SK-N-SH (cell line): ENCODE measurements at regions not wholly inside any gene's neighbourhood (a gene's known extent, or its start where the extent isn't known, plus 50 kb on each side); places are given as distances from the start of the nearest gene placed in this dataset.
"Not testable (repeated sequence)": the region's sequence is repeated elsewhere in the genome, so short reads cannot be mapped to it uniquely, and the experiment has no call there.

Source experiments
- CTCF ChIA-PET: fragments of 300-600, 350-600 bp; formaldehyde crosslinking; extraction: SDS; loops from one replicate; lab custom pipeline; 2021; lab: Yijun Ruan, JAX
- POLR2A ChIA-PET: fragments of 350-600 bp; sonication (Branson Sonifier 250); formaldehyde crosslinking; extraction: SDS; loops from one replicate; lab custom pipeline; 2020; ENCODE audit warnings: antibody characterized with exemption, inconsistent platforms; lab: Yijun Ruan, JAX
- DNase-seq: peaks from one replicate; pipeline ENCODE4 v3.0.0; 2012
- H2AFZ ChIP-seq: fragments of 200-600 bp; sonication (generic); 2 replicates; pipeline ENCODE4 v1.8.1; 2016; ENCODE audit warnings: antibody characterized with exemption, mild to moderate bottlenecking, low read depth
- H3F3A ChIP-seq: fragments of 200-600 bp; sonication (generic); replicated peaks from 2 replicates; pipeline ENCODE3; 2016; ENCODE audit warnings: antibody characterized with exemption, mild to moderate bottlenecking; ENCODE audit not compliant: insufficient read depth
- H3K27ac ChIP-seq, 2 experiments: fragments of 200-500 bp in 1 of 2; fragments of 200-600 bp in 1 of 2; sonication (Bioruptor generic) in 1 of 2; sonication (generic), shearing (Covaris generic) in 1 of 2; 2 replicates each; pipeline versions ENCODE4 v1.5.1 to v1.6.1; 2014 to 2016; ENCODE audit warnings: low read depth in 2 of 2, inconsistent platforms in 1 of 2, low read length in 1 of 2, mild to moderate bottlenecking in 1 of 2, mixed read lengths in 1 of 2
- H3K27me3 ChIP-seq: fragments of 200-600 bp; sonication (generic), shearing (Covaris generic); 2 replicates; pipeline ENCODE4 v1.6.1; 2016; ENCODE audit warnings: mixed run types; ENCODE audit not compliant: insufficient read depth
- H3K36me3 ChIP-seq, 2 experiments: fragments of 200-500 bp in 1 of 2; fragments of 200-600 bp in 1 of 2; sonication (Bioruptor generic) in 1 of 2; sonication (generic) in 1 of 2; replicated peaks in 1 of 2; 2 replicates each; pipeline versions ENCODE3 to v1.5.1; 2014 to 2016; ENCODE audit warnings: low read length in 1 of 2, mild to moderate bottlenecking in 1 of 2; ENCODE audit not compliant: insufficient read depth in 2 of 2, control insufficient read depth in 1 of 2
- H3K4me1 ChIP-seq, 2 experiments: fragments of 200-500 bp in 1 of 2; fragments of 200-600 bp in 1 of 2; sonication (Bioruptor generic) in 1 of 2; sonication (generic), shearing (Covaris generic) in 1 of 2; 2 replicates each; pipeline versions ENCODE4 v1.5.1 to v1.6.1; 2014 to 2016; ENCODE audit warnings: low read depth in 1 of 2, low read length in 1 of 2, mixed run types in 1 of 2; ENCODE audit not compliant: insufficient read depth in 2 of 2, control insufficient read depth in 1 of 2
- H3K4me2 ChIP-seq: fragments of 200-600 bp; sonication (generic), shearing (Covaris generic); 2 replicates; pipeline ENCODE4 v1.6.1; 2017; ENCODE audit warnings: mixed run types
- H3K4me3 ChIP-seq, 2 experiments: fragments of 200-500 bp in 1 of 2; fragments of 200-600 bp in 1 of 2; sonication (Bioruptor generic) in 1 of 2; sonication (generic), shearing (Covaris generic) in 1 of 2; 2 replicates each; pipeline versions ENCODE4 v1.5.1 to v1.8.1; 2014 to 2016; ENCODE audit warnings: low read depth in 2 of 2, inconsistent platforms in 1 of 2, low read length in 1 of 2, mild to moderate bottlenecking in 1 of 2, mixed read lengths in 1 of 2, moderate library complexity in 1 of 2
- H3K79me2 ChIP-seq: fragments of 200-600 bp; sonication (generic); 2 replicates; pipeline ENCODE4 v1.8.1; 2017; ENCODE audit warnings: mild to moderate bottlenecking; ENCODE audit not compliant: insufficient read depth
- H3K9ac ChIP-seq: fragments of 200-600 bp; sonication (generic); 2 replicates; pipeline ENCODE4 v1.6.1; 2017; ENCODE audit warnings: mixed run types
- H3K9me2 ChIP-seq: fragments of 200-600 bp; sonication (generic); 2 replicates; pipeline ENCODE4 v1.6.1; 2017; ENCODE audit warnings: mixed run types
- H3K9me3 ChIP-seq: fragments of 200-600 bp; sonication (generic); 2 replicates; pipeline ENCODE4 v1.6.1; 2017; ENCODE audit warnings: mixed run types, mild to moderate bottlenecking, moderate library complexity
- H4K20me1 ChIP-seq: fragments of 200-600 bp; sonication (generic); 2 replicates; pipeline ENCODE4 v1.6.1; 2017; ENCODE audit warnings: mild to moderate bottlenecking, mixed run types; ENCODE audit not compliant: insufficient read depth
- CHD2 ChIP-seq: fragments of 150-350 bp; IDR thresholded peaks from 2 replicates; pipeline ENCODE4 v1.6.1; 2018; ENCODE audit warnings: low read length; ENCODE audit not compliant: partially characterized antibody
- EP300 ChIP-seq, 2 experiments: IDR thresholded peaks; 2 replicates each; pipeline versions ENCODE4 v1.4.0 to v1.6.1; 2012; ENCODE audit warnings: borderline replicate concordance in 1 of 2, low read depth in 1 of 2, low read length in 1 of 2
- EZH2phosphoT487 ChIP-seq: fragments of 200-600 bp; sonication (generic); IDR thresholded peaks from 2 replicates; pipeline ENCODE4 v1.6.1; 2017; ENCODE audit warnings: low read depth, mixed run types, mild to moderate bottlenecking, antibody characterized with exemption, moderate library complexity, borderline replicate concordance
- GATA2 ChIP-seq: sonication (generic); formaldehyde crosslinking; IDR thresholded peaks from 2 replicates; pipeline ENCODE4 v1.5.0; 2020; ENCODE audit warnings: mild to moderate bottlenecking, missing genetic modification reagents
- POLR2AphosphoS5 ChIP-seq: IDR thresholded peaks from 2 replicates; pipeline ENCODE4 v1.6.1; 2012; ENCODE audit warnings: low read depth, low read length
- SIN3A ChIP-seq: IDR thresholded peaks from 2 replicates; pipeline ENCODE4 v1.6.1; 2012; ENCODE audit warnings: low read depth, mild to moderate bottlenecking, low read length, moderate library complexity, borderline replicate concordance
- SMC3 ChIP-seq: IDR thresholded peaks from 2 replicates; pipeline ENCODE4 v1.6.1; 2012; ENCODE audit warnings: low read depth, low read length, improper control_type of control experiment
- TCF12 ChIP-seq: IDR thresholded peaks from 2 replicates; pipeline ENCODE4 v1.4.0; 2012
- TEAD4 ChIP-seq: IDR thresholded peaks from 2 replicates; pipeline ENCODE4 v1.4.0; 2012; ENCODE audit warnings: mild to moderate bottlenecking, borderline replicate concordance; ENCODE audit not compliant: insufficient read depth
- USF2 ChIP-seq: fragments of 150-350 bp; IDR thresholded peaks from 2 replicates; pipeline ENCODE4 v1.6.1; 2017; ENCODE audit warnings: antibody characterized with exemption, low read length, low read depth, borderline replicate concordance
- WGBS: methylation state at CpG from one replicate; pipeline ENCODE4 v1.1.6; 2017; ENCODE audit warnings: low lambda C conversion rate; 5-methylcytosine and 5-hydroxymethylcytosine counted together
- TF ChIP-seq, protein P1 (sequence below): IDR thresholded peaks from 2 replicates; pipeline ENCODE4 v1.4.0; 2012; ENCODE audit warnings: low read depth, borderline replicate concordance

DNA sequence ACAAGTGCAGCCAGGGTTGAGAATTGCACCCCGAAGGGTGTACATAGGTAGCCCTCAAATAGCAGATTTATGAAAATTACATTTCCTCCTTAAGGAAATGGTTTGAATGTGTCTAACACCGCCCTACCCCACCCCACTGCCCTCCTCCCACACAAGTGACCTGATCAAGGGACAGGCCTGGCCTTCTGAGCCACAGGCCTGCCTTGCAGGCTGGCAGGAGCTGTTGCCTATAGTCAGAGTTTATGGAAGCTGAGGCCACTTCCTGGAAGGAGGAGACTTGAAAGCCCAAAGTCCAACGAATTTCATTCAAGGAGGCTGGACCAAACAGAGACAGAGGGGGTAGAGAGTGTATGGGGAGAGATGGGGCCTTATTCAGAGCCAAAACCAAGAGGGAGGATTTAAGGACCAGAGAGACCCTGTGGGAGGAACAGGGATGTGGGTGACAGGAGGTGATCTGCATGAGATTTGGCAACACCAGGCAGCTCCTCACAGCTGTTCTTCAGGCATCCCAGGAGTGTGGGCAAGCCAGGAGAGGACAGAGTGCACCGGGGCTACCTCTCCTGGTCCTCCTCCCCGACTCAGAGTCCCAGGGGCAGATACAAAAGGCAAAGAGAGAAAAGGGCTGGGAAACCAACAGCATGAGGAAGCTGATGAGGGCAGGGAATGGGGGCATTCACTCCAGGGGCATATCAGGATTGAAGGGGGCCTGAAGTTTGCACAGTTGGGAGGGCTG is 100.4 kb upstream of the HES1 start:
- ChIA-PET CTCF (interaction anchor here (1.5 kb wide), 1 partner anchor 102 kb away, joined by 5 read pairs; no protein-coding TSS in a partner anchor), POLR2A (no interaction called here)
- Histone ChIP-seq H3K27ac (no peak overlapping the region), H4K20me1 (no peaks in the 10 kb centered on the region), H3K4me1 (peaks cover 0 to 7% of the 10 kb centered on the region in 2 experiments; a peak in 1 of 4 replicates), H2AFZ (no peak overlapping the region), H3K9me2 (no peaks in the 10 kb centered on the region), H3F3A (no peaks in the 10 kb centered on the region), H3K4me2 (no peak overlapping the region), H3K4me3 (no peak overlapping the region), H3K36me3 (no peaks in the 10 kb centered on the region), H3K79me2 (no peaks in the 10 kb centered on the region), H3K27me3 (peaks cover 10% of the 10 kb centered on the region; the same call in 1 of the 2 replicates), H3K9ac (no peak overlapping the region), H3K9me3 (no peaks in the 10 kb centered on the region)
- 35% methylated on average over 5 of the region's 5 CpGs for WGBS
- no peak for DNase-seq
- TF ChIP-seq, protein P1, sequence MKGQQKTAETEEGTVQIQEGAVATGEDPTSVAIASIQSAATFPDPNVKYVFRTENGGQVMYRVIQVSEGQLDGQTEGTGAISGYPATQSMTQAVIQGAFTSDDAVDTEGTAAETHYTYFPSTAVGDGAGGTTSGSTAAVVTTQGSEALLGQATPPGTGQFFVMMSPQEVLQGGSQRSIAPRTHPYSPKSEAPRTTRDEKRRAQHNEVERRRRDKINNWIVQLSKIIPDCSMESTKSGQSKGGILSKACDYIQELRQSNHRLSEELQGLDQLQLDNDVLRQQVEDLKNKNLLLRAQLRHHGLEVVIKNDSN: no peak
- no peak for TF ChIP-seq TEAD4
- no peak for TF ChIP-seq TCF12
- TF ChIP-seq EP300 (IDR thresholded peaks at IDR 0.05; ENCODE audit: borderline replicate concordance in 1 of 2, low read depth in 1 of 2, low read length in 1 of 2): no peak
- TF ChIP-seq USF2: no peak
- no peak for TF ChIP-seq GATA2 (CRISPR knock-in tag)
- TF ChIP-seq CHD2: no peak
- TF ChIP-seq SMC3: no peak

- no peaks in the 10 kb centered on the region for H4K20me1 ChIP-seq
- H3K79me2 ChIP-seq: no peaks in the 10 kb centered on the region
- H2AFZ ChIP-seq: no peak overlapping the region
- no peak overlapping the region for H3K27ac ChIP-seq
- H3K36me3 ChIP-seq: no peaks in the 10 kb centered on the region
- peaks cover 10% of the 10 kb centered on the region; the same call in 1 of the 2 replicates for H3K27me3 ChIP-seq
- H3K4me2 ChIP-seq: no peak overlapping the region
- no peaks in the 10 kb centered on the region for H3F3A ChIP-seq
- H3K9me2 ChIP-seq: no peaks in the 10 kb centered on the region
- POLR2A ChIA-PET: no interaction called here
- 88% methylated on average over 6 of the region's 6 CpGs for WGBS
- no peaks in the 10 kb centered on the region for H3K9me3 ChIP-seq
- CTCF ChIA-PET: no interaction called here
- H3K4me3 ChIP-seq: no peak overlapping the region
- DNase-seq: no peak
- TF ChIP-seq SIN3A (no peak), SMC3 (no peak), POLR2AphosphoS5 (no peak), GATA2 (CRISPR knock-in tag) (no peak), EZH2phosphoT487 (no peak)
- H3K4me1 ChIP-seq: peaks cover 0 to 7% of the 10 kb centered on the region in 2 experiments; a peak in 1 of 4 replicates
- no peak overlapping the region for H3K9ac ChIP-seq
Measured at GRCh38 chr3:194036842-194037241, 99.1 kb upstream of the HES1 start.

DNA sequence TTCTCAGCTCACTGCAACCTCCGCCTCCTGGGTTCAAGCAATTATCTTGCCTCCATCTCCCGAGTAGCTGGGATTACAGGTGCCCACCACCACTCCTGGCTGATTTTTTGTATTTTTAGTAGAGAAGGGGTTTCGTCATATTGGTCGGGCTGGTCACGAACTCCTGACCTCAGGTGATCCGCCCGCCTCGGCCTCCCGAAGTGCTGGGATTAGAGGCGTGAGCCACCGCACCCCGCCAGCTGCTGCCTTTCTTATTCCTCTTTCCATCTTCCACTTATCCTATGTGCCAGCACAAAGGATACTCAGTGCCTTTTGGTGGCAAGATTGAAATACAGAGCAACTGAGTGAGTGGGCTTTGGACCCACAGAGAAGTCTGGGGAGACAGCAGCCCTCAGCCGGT is 97.6 kb upstream of the HES1 start:
- H3K4me2 ChIP-seq, H3K79me2 ChIP-seq, H3K27ac ChIP-seq, H3K9ac ChIP-seq, H3K4me3 ChIP-seq, H4K20me1 ChIP-seq, H3F3A ChIP-seq, POLR2A ChIA-PET, H3K9me2 ChIP-seq, DNase-seq, H3K36me3 ChIP-seq, H3K9me3 ChIP-seq, H2AFZ ChIP-seq, H3K4me1 ChIP-seq, H3K27me3 ChIP-seq: not testable (repeated sequence)
- CTCF ChIA-PET: interaction anchor here (0.7 to 1.3 kb wide), 2 partner anchors 8 to 467 kb away, joined by 3 read pairs; no protein-coding TSS in a partner anchor
- 83% methylated on average over 13 of the region's 13 CpGs for WGBS
